Endodermal cell (in vitro differentiated cells): ENCODE measurements at regions not wholly inside any gene's neighbourhood (a gene's known extent, or its start where the extent isn't known, plus 50 kb on each side); places are given as distances from the start of the nearest gene placed in this dataset.

ENCODE experiments used
- DNase-seq: peaks from one replicate; pipeline ENCODE4 v3.0.0-alpha.2; 2017
- H3K27ac ChIP-seq: 2 replicates; pipeline ENCODE4 v1.5.1; 2013; ENCODE audit warnings: mild to moderate bottlenecking, low read depth, low read length, moderate library complexity
- H3K27me3 ChIP-seq: 2 replicates; pipeline ENCODE4 v1.6.1; 2013; ENCODE audit warnings: mild to moderate bottlenecking, low read length, moderate library complexity; ENCODE audit not compliant: insufficient read depth, control insufficient read depth, poor library complexity, severe bottlenecking
- H3K36me3 ChIP-seq: 2 replicates; pipeline ENCODE4 v1.7.0; 2013; ENCODE audit warnings: mild to moderate bottlenecking, low read length, moderate library complexity; ENCODE audit not compliant: control insufficient read depth, insufficient read depth
- H3K4me1 ChIP-seq: one replicate; pipeline ENCODE4 v1.7.0; 2013; ENCODE audit warnings: low read length; ENCODE audit not compliant: control insufficient read depth, insufficient read depth
- H3K4me3 ChIP-seq: 2 replicates; pipeline ENCODE4 v1.5.1; 2013; ENCODE audit warnings: mild to moderate bottlenecking, low read length, moderate library complexity
- H3K9ac ChIP-seq: 2 replicates; pipeline ENCODE4 v1.6.1; 2013; ENCODE audit warnings: mild to moderate bottlenecking, low read length, moderate library complexity; ENCODE audit not compliant: poor library complexity, severe bottlenecking; ENCODE audit errors: extremely low read depth
- H3K9me3 ChIP-seq: 2 replicates; pipeline ENCODE4 v1.6.1; 2013; ENCODE audit warnings: mild to moderate bottlenecking, low read length, moderate library complexity; ENCODE audit not compliant: control insufficient read depth
- H3K27ac Mint-ChIP-seq: 2 replicates; pipeline ENCODE4 v1.8.0; 2020; ENCODE audit warnings: mixed read lengths
- H3K27me3 Mint-ChIP-seq: 2 replicates; pipeline ENCODE4 v1.8.0; 2021; ENCODE audit warnings: mild to moderate bottlenecking, mixed read lengths; ENCODE audit not compliant: insufficient read depth
- H3K36me3 Mint-ChIP-seq: 2 replicates; pipeline ENCODE4 v1.8.0; 2020; ENCODE audit warnings: low read depth, mixed read lengths
- H3K4me1 Mint-ChIP-seq: 2 replicates; pipeline ENCODE4 v1.8.0; 2020; ENCODE audit warnings: mixed read lengths
- H3K4me3 Mint-ChIP-seq: 2 replicates; pipeline ENCODE4 v1.8.0; 2020; ENCODE audit warnings: mild to moderate bottlenecking, moderate library complexity, mixed read lengths
- H3K9me3 Mint-ChIP-seq: 2 replicates; pipeline ENCODE4 v1.8.0; 2020; ENCODE audit warnings: mild to moderate bottlenecking, mixed read lengths
- CTCF ChIP-seq: fragments of 200-600 bp; sonication (generic); conservative IDR thresholded peaks from 2 replicates; pipeline ENCODE4 v1.5.0; 2021; ENCODE audit warnings: antibody characterized with exemption, mild to moderate bottlenecking
- WGBS, 2 experiments: methylation state at CpG; one replicate each; pipeline versions ENCODE4 v1.1.5 to v1.1.7; 2013; ENCODE audit warnings: missing lambda C conversion rate in 2 of 2, mixed read lengths in 1 of 2; ENCODE audit not compliant: insufficient coverage in 1 of 2, insufficient read length in 1 of 2; 5-methylcytosine and 5-hydroxymethylcytosine counted together

- H3K36me3 Mint-ChIP-seq = no peaks in the 10 kb centered on the region
- H3K9me3 ChIP-seq = no peaks in the 10 kb centered on the region
- no peaks in the 10 kb centered on the region for H3K36me3 ChIP-seq
- H3K27me3 ChIP-seq = peaks cover 4% of the 10 kb centered on the region
- TF ChIP-seq CTCF = no peak
- DNase-seq = no peak
- no peaks in the 10 kb centered on the region for H3K9me3 Mint-ChIP-seq
- no peak overlapping the region for H3K4me3 Mint-ChIP-seq
- no peaks in the 10 kb centered on the region for H3K27me3 Mint-ChIP-seq
- H3K4me3 ChIP-seq = no peak overlapping the region
- 89% methylated on average over 5 of the region's 5 CpGs; no CpG with 5 or more reads in 1 of the 2 experiments for WGBS, 2 experiments
- H3K4me1 ChIP-seq = no peaks in the 10 kb centered on the region
- no peaks in the 10 kb centered on the region for H3K4me1 Mint-ChIP-seq
- no peak overlapping the region for H3K27ac ChIP-seq
- no peak overlapping the region for H3K9ac ChIP-seq
- no peak overlapping the region for H3K27ac Mint-ChIP-seq
Observed at GRCh38 chr12:131543040-131543439, 167.8 kb upstream of the SFSWAP start.

GRCh38 chr12:131547555-131547954 lies 163.3 kb upstream of the SFSWAP start:
- Mint-ChIP-seq H3K4me3 (no peak overlapping the region), H3K9me3 (no peaks in the 10 kb centered on the region), H3K27me3 (no peaks in the 10 kb centered on the region), H3K27ac (no peak overlapping the region), H3K4me1 (no peaks in the 10 kb centered on the region), H3K36me3 (no peaks in the 10 kb centered on the region)
- DNase-seq = no peak
- no peak overlapping the region for H3K9ac ChIP-seq
- H3K9me3 ChIP-seq = no peaks in the 10 kb centered on the region
- H3K4me1 ChIP-seq = no peaks in the 10 kb centered on the region
- H3K27ac ChIP-seq = no peak overlapping the region
- no peak overlapping the region for H3K4me3 ChIP-seq
- no peaks in the 10 kb centered on the region for H3K27me3 ChIP-seq
- no peak for TF ChIP-seq CTCF
- H3K36me3 ChIP-seq = no peaks in the 10 kb centered on the region
- 78 to 81% methylated on average over 6 of the region's 6 CpGs for WGBS, 2 experiments

GRCh38 chr12:131550121-131550520 lies 160.8 kb upstream of the SFSWAP start:
- no peak overlapping the region for H3K9ac ChIP-seq
- no peak overlapping the region for H3K4me3 ChIP-seq
- no peaks in the 10 kb centered on the region for H3K4me1 ChIP-seq
- no peak for DNase-seq
- H3K36me3 ChIP-seq = no peaks in the 10 kb centered on the region
- no peaks in the 10 kb centered on the region for H3K4me1 Mint-ChIP-seq
- no peaks in the 10 kb centered on the region for H3K27me3 Mint-ChIP-seq
- TF ChIP-seq CTCF = no peak
- no peaks in the 10 kb centered on the region for H3K9me3 ChIP-seq
- 85 to 97% methylated on average over 3 to 5 of the region's 5 CpGs for WGBS, 2 experiments
- no peak overlapping the region for H3K27ac Mint-ChIP-seq
- no peaks in the 10 kb centered on the region for H3K27me3 ChIP-seq
- no peaks in the 10 kb centered on the region for H3K9me3 Mint-ChIP-seq
- no peak overlapping the region for H3K4me3 Mint-ChIP-seq
- H3K36me3 Mint-ChIP-seq = no peaks in the 10 kb centered on the region
- H3K27ac ChIP-seq = no peak overlapping the region
